ENCODE measurements at regions not wholly inside any gene's neighbourhood (a gene's known extent, or its start where the extent isn't known, plus 50 kb on each side); places are given as distances from the start of the nearest gene placed in this dataset.

GRCh38 chr11:116473206-116473769 is 299.5 kb downstream of the BUD13 start:
- TF ChIP-seq EZH2phosphoT487 (IDR thresholded peaks at IDR 0.05; ENCODE audit: insufficient read depth, low read depth) (no peak), EZH2 (IDR thresholded peaks at IDR 0.05; ENCODE audit: insufficient read depth, poor library complexity, severe bottlenecking) (no peak)

Data from GM23248 (cell line).